GM19328 (cell line): ENCODE measurements at regions not wholly inside any gene's neighbourhood (a gene's known extent, or its start where the extent isn't known, plus 50 kb on each side); places are given as distances from the start of the nearest gene placed in this dataset.
"Not testable (repeated sequence)": the region's sequence is repeated elsewhere in the genome, so short reads cannot be mapped to it uniquely, and the experiment has no call there.

Source experiments
- ATAC-seq: cut with Tn5 transposase; IDR thresholded peaks from one replicate; pipeline ENCODE4 v1.9.1; 2021; ENCODE audit warnings: mild to moderate bottlenecking, moderate library complexity; ENCODE audit not compliant: unreplicated experiment

DNA sequence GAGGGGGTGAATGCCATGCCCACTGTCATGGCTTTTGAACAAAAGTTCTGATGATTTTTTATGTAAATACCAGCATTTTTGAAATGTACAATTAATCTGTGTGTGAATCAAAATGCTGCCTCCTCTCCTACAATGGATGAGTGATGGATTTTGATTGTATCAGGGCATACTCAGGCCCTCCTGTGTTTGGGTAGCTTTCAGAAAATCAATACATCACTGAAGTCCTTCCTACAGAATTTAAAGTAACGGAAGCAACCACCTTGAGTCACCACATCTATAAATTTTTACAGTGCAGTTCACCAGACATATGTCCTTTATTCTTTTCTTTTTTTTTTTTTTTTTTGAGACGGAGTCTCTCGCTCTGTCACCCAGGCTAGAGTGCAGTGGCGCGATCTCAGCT, 867.3 kb downstream of the EPHA4 start:
- no peak for ATAC-seq

- no peak for ATAC-seq
Observed at GRCh38 chr2:220705678-220706077, 866.4 kb downstream of the EPHA4 start.

- ATAC-seq = no peak
Observed at GRCh38 chr2:220707261-220707660, 864.8 kb downstream of the EPHA4 start.

DNA sequence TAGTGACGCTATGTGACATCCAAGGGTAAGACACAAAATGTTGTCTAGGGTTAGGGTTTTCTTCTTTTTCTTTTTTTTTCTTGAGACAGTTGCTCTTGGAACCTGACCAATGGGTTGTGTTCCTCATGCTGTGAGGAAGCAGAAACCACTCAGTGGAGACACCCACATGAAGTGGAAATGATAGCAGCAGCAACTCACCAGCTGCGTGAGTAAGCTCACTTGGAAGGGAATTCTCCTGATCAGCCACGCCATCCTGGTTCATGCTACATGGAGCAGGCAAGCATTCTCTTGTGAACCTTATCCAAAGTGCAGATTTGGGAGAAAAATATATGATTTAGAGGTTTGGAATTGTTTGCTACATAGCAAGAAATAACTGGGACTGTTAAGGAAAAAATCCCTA, 863.7 kb downstream of the EPHA4 start:
- ATAC-seq = no peak

GRCh38 chr2:220717283-220717682, 854.8 kb downstream of the EPHA4 start:
- no peak for ATAC-seq

GRCh38 chr2:220736778-220737177, 835.3 kb downstream of the EPHA4 start:
- ATAC-seq = no peak

DNA sequence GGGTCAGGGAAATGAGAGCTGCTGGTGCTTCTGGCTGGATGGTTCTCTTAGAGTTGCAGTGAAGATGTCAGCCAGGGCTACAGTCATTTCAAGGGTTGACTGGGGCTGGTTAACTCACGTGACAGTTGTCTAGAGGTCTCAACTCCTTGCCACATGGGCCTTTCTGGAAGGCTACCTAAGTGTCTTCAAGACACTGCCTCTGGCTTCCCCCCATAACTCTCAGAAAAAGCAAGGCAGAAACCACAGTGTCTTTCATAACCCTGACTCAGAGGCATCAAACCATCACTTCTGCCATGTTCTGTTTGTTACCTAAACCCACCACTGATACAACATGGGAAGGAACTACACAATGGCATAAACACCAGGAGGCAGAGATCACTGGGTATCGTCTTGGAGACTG, 828.9 kb downstream of the EPHA4 start:
- no peak for ATAC-seq

- no peak for ATAC-seq
Observed at GRCh38 chr2:220744861-220745260, 827.2 kb downstream of the EPHA4 start.

- ATAC-seq = no peak
Observed at GRCh38 chr2:220745682-220746081, 826.4 kb downstream of the EPHA4 start.

DNA sequence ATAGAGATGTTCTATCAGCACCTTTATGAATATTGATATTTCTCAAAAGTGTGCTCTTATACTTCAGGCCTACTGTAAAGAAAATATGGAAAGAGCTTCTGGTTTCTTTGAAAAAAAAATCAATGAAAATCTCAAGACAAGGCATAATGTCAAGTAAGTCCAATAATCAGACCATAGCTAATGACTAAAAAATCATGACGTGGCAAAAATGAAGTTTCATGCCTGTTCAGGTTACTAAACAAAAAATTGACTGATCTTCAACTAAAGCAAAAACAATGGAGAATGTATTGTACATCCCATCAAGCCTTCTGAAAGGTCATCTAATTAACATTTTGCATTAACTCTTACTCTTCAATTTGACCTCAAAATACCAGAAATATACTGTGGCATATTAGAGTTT, 824.4 kb downstream of the EPHA4 start:
- no peak for ATAC-seq

GRCh38 chr2:220748875-220749479, 823.1 kb downstream of the EPHA4 start:
- no peak for ATAC-seq

DNA sequence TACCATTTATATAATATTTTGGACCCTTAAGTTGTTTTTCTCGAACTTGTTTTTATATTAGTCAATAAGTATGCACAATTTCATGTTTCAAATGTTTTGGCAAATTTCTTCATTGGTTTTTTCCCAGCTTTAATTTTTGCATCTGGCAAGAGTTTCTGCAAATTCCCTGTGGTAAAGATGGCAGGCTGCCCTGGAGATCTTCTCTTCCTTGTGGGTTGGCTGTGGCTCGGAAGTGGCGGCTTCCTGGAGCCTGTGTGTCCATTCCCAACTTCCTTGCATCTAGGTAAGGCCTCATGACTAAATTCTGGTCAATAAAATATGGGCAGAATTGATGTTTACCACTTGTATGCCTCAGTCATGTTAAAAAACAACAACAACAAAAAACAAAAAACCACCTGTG, 818.6 kb downstream of the EPHA4 start:
- no peak for ATAC-seq

DNA sequence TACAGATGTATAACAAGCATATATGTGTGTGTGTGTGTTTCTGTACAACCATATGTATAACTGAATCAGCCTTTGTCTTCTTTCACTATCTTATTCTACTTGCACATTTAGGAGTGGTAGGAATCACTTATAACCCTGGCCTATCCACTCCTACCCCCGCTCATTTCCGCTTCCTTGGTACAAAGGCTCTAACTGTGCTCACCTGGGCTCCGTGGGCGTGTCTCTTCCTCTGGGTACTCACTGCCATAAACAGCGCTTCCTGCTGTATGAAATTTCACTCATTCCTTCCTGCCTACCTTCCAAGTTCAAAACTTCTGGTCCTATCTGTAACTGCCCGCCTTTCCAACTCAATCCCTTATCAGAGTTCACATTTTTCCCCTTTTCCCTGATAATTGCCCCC, 815.5 kb downstream of the EPHA4 start:
- ATAC-seq = no peak

GRCh38 chr2:220758376-220758775, 813.7 kb downstream of the EPHA4 start:
- ATAC-seq = not testable (repeated sequence)

DNA sequence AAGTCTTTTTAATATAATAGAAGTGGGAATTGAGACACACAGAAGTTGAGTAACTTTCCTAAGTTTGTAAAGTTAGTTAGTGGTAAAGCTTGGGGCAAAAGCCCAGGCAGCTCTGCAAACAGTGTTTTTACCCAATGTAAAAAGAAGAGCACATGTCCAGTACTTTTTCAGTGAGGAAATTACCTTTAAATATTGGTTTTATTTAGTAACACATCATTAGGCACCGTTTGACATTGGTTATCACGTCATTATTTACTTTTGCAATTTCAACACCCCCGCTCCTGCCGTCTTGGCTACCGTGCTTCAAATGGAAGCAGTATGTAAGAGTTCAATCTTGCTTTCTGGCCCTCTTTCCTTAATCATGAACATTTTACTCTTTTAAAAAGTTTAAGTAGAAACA, 807.9 kb downstream of the EPHA4 start:
- no peak for ATAC-seq

DNA sequence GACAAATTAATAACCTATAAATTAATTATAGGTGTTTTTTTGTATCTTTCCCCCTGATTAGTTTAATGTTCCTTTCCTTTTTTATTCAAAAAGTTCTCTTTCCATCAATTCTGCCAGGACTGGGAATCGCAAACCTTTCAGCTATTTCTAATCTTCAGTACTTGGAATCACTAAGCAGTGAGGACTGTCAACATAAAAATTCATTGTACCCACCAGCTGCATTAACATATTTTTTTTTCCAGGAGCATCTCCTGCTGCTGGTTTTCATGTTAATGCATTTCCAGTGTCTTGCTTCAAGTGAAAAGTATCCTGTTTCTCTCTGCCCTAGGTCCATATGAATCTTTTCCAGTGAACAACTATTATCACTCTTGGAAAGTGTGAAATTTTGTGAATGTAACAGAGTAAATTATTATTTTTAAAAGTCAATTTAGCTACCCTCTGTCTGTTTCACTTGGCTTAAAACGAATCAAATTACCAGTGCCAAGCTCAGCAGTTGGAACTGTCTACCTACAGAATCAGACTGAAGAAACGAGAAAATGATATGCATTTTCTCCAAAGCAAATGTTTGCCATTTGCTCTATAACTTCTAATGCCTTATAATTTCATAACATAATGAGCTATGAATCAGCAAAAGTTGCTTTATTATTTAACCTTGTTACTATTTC, 804.4 kb downstream of the EPHA4 start:
- no peak for ATAC-seq

- no peak for ATAC-seq
Observed at GRCh38 chr2:220775856-220776488, 796.1 kb downstream of the EPHA4 start.

- ATAC-seq = not testable (repeated sequence)
Observed at GRCh38 chr2:220779076-220779475, 793.0 kb downstream of the EPHA4 start.

DNA sequence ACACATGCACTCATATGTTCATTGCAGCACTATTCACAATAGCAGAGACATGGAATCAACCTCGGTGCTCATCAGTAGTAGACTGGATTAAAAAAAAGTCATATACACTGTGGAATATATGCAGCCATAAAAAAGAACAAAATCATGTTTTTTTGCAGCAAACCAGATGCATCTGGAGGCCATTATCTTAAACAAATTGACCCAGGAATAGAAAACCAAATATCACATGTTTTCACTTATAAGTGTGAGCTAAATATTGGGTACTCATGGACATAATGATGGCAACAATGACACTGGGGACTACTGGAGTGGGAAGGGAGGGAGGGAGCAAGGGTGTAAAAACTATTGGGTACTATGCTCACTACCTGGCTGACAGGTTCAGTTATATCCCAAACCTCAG, 792.6 kb downstream of the EPHA4 start:
- ATAC-seq = no peak

DNA sequence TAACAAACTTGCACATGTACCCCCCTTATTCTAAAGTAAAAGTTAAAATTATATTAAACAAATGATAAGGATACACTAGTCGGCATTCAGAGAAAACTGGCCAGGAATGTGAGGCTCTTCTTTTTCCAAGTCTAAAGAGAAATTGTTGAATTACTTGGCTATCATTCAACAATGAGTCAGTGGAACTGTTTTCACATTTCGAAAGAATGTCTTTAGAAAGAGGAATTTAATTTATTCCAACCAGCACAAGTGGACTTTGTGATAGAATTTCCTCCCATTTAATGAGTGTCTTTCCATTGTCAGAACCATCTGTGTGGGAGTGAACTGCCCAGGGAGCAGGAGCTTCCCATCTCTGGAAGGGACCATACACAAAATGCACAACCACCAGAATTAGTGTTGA, 792.2 kb downstream of the EPHA4 start:
- ATAC-seq = no peak

GRCh38 chr2:220781622-220782241, 790.4 kb downstream of the EPHA4 start:
- no peak for ATAC-seq

DNA sequence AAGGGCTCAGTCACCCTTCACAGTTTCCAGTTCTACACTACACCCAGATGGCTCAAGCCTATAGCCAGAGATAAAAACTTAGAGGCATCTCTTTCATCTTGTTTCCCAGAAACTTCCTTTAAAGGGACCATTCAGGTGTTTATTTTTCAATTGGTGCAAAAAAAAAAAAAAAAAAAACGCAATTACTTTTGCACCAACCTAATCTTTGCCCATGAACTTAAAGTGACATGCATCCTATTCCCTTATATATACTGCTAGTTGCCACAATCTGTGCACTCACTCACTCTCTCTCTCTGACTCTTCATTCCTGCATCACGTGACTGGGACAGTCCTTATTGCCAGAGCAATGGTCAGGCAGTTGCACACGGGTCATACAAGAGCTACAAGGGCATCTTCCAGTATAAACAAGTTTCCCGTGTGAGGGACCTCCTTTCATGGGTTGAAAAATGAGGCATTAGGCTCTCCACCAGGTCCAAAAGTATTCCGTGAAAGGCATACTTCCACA, 789.4 kb downstream of the EPHA4 start:
- ATAC-seq = no peak
